Lung (tissue), 11 donors: ENCODE measurements at regions not wholly inside any gene's neighbourhood (a gene's known extent, or its start where the extent isn't known, plus 50 kb on each side); places are given as distances from the start of the nearest gene placed in this dataset.

Source experiments
- ATAC-seq: fragments of 200-7000 bp; cut with Tn5 transposase; one replicate; pipeline ENCODE4 v1.9.1; 2020; ENCODE audit warnings: moderate number of reproducible peaks; ENCODE audit not compliant: insufficient read depth, low FRiP score
- DNase-seq, 3 donors: peaks; one replicate each; pipeline ENCODE4 v3.0.0-alpha.2; 2013 to 2017
- H3K27ac ChIP-seq, 2 donors: one replicate each; pipeline ENCODE4 v1.5.1; 2013; ENCODE audit warnings: mild to moderate bottlenecking in 2 of 2, moderate library complexity in 2 of 2, control low read depth in 1 of 2, inconsistent platforms in 1 of 2, low read depth in 1 of 2, low read length in 1 of 2
- H3K27me3 ChIP-seq, 3 donors: one replicate each; pipeline ENCODE4 v1.5.1; 2013; ENCODE audit warnings: low read length in 2 of 3; ENCODE audit not compliant: control insufficient read depth in 3 of 3, insufficient read depth in 3 of 3
- H3K36me3 ChIP-seq, 4 donors: one replicate each; pipeline ENCODE4 v1.5.1; 2013; ENCODE audit warnings: low read length in 4 of 4, mild to moderate bottlenecking in 1 of 4, moderate library complexity in 1 of 4; ENCODE audit not compliant: control insufficient read depth in 4 of 4, insufficient read depth in 4 of 4
- H3K4me1 ChIP-seq, 5 donors: one replicate each; pipeline ENCODE4 v1.5.1; 2013; ENCODE audit warnings: low read length in 5 of 5, mild to moderate bottlenecking in 2 of 5, moderate library complexity in 1 of 5; ENCODE audit not compliant: control insufficient read depth in 5 of 5, insufficient read depth in 5 of 5
- H3K4me3 ChIP-seq: one replicate; pipeline ENCODE4 v1.5.1; 2013; ENCODE audit warnings: mild to moderate bottlenecking, control low read depth, moderate library complexity
- H3K9ac ChIP-seq, 2 donors: one replicate each; pipeline ENCODE4 v1.5.1; 2013; ENCODE audit warnings: low read length in 2 of 2, control low read depth in 1 of 2; ENCODE audit not compliant: insufficient read depth in 1 of 2
- H3K9me3 ChIP-seq, 4 donors: one replicate each; pipeline ENCODE4 v1.5.1; 2013; ENCODE audit warnings: low read length in 3 of 4, mild to moderate bottlenecking in 1 of 4, moderate library complexity in 1 of 4; ENCODE audit not compliant: control insufficient read depth in 4 of 4, insufficient read depth in 3 of 4
- WGBS, 2 donors: extraction: QIAGEN DNeasy Blood & Tissue Kit; methylation state at CpG; one replicate each; pipeline ENCODE4 v1.1.7; 2013; 5-methylcytosine and 5-hydroxymethylcytosine counted together
- TF ChIP-seq, protein P1 (sequence below): IDR thresholded peaks from 2 replicates; pipeline ENCODE4 v1.5.1; 2012; ENCODE audit warnings: mild to moderate bottlenecking; ENCODE audit errors: control extremely low read depth, extremely low read depth
- donor health status: control.
- donor health status: control.
- donor health status: Bipolar disorder and iron deficiency.
- donor health status: healthy.
- donor health status: DM: yes; HTN: yes; CAD: no.

DNA sequence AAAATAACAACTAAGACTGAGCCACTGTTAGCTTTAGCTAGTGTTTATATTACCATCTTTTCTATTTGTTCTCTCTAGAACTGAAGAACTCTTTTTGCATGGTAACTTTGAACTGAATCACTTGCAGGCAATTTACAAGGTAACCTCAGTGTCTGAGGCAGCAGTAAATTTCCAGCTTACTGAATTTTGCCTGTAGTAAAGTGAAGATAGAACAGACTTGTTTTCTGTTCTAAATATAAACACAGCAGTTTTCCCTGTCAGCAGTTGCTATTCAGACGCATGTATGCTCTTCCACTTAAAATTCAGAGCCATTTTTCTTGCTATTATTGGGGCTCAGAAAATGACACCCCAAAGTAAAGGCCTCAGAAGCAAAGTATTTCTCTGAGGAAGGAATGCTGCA is 974.0 kb upstream of the GJE1 start:
- WGBS, 2 donors, result 72 to 76% methylated on average over 1 of the region's 1 CpG
- Histone ChIP-seq H3K36me3 (no peaks in the 10 kb centered on the region), H3K9me3 (peaks cover 0 to 3% (median 0%) of the 10 kb centered on the region in 4 donors), H3K27me3 (no peaks in the 10 kb centered on the region), H3K27ac (peak overlapping the region in 1 of 2 donors; percentile 33), H3K9ac (no peak overlapping the region), H3K4me3 (no peak overlapping the region), H3K4me1 (peaks cover 0 to 13% (median 5%) of the 10 kb centered on the region in 5 donors)
- TF ChIP-seq, protein P1, sequence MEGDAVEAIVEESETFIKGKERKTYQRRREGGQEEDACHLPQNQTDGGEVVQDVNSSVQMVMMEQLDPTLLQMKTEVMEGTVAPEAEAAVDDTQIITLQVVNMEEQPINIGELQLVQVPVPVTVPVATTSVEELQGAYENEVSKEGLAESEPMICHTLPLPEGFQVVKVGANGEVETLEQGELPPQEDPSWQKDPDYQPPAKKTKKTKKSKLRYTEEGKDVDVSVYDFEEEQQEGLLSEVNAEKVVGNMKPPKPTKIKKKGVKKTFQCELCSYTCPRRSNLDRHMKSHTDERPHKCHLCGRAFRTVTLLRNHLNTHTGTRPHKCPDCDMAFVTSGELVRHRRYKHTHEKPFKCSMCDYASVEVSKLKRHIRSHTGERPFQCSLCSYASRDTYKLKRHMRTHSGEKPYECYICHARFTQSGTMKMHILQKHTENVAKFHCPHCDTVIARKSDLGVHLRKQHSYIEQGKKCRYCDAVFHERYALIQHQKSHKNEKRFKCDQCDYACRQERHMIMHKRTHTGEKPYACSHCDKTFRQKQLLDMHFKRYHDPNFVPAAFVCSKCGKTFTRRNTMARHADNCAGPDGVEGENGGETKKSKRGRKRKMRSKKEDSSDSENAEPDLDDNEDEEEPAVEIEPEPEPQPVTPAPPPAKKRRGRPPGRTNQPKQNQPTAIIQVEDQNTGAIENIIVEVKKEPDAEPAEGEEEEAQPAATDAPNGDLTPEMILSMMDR, result no peak
- DNase-seq, result no peak
- ATAC-seq, result no peak

DNA sequence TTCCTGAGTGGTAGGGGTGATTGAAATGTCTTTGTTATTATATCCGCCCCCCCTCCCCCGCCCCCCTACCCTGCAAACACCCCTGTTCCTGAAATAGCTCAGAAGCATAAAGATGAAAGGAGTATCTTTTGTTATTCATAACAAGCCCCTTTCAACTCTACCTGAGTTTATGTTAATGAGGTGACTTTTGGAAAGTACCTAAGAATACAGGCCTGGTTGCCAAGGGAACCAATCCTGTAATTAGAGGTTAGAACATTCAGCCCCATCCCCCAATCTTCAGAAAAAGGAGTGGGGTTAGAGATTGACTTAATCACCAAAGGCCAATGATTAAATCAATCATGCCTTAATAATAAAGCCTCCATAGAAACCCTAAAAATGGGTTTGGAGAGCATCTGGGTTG is 979.2 kb upstream of the GJE1 start:
- ATAC-seq, result no peak
- Histone ChIP-seq H3K27me3 (no peaks in the 10 kb centered on the region), H3K36me3 (no peaks in the 10 kb centered on the region), H3K9ac (no peak overlapping the region), H3K9me3 (peaks cover 0 to 3% (median 0%) of the 10 kb centered on the region in 4 donors), H3K27ac (peak overlapping the region in 1 of 2 donors; percentile 9), H3K4me1 (peaks cover 0 to 3% (median 0%) of the 10 kb centered on the region in 5 donors), H3K4me3 (no peak overlapping the region)
- TF ChIP-seq, protein P1, result no peak
- no peak for DNase-seq
- WGBS, 2 donors, result 55 to 66% methylated on average over 2 of the region's 2 CpGs

DNA sequence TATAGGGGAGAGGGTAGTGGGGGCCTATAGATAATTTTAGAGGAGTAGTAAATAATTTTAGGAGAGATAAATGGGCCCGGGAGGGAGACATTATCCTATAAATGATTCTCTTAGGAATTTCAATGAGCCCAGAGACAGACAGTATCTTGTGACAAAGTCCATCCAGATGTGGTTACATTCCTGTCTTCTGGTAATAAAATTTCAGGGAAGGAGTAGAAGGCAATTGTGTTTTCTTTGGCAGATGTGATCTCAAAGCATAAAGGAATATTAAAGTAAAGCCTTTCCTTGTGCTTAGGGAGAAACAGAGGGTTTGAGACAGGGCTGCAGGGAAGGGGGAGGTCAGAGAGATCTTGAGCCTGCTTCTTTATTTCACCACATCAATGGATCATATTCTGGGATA is 979.8 kb upstream of the GJE1 start:
- TF ChIP-seq, protein P1, result no peak
- H3K4me3 ChIP-seq, result no peak overlapping the region
- 53 to 54% methylated on average over 1 of the region's 1 CpG for WGBS, 2 donors

More for the DNA sequence above, 979.8 kb upstream of the GJE1 start:
- DNase-seq, result no peak
- no peak for ATAC-seq
- Histone ChIP-seq H3K4me1 (peaks cover 0 to 3% (median 0%) of the 10 kb centered on the region in 5 donors), H3K9me3 (peaks cover 0 to 3% (median 0%) of the 10 kb centered on the region in 4 donors), H3K9ac (no peak overlapping the region), H3K27ac (no peak overlapping the region), H3K36me3 (no peaks in the 10 kb centered on the region), H3K27me3 (no peaks in the 10 kb centered on the region)
